GF-D8 (cell line): ENCODE measurements at regions not wholly inside any gene's neighbourhood (a gene's known extent, or its start where the extent isn't known, plus 50 kb on each side); places are given as distances from the start of the nearest gene placed in this dataset.

Experiments
- DNase-seq: peaks from one replicate; lab custom pipeline; 2025; lab: John Stamatoyannopoulos, UW

DNA sequence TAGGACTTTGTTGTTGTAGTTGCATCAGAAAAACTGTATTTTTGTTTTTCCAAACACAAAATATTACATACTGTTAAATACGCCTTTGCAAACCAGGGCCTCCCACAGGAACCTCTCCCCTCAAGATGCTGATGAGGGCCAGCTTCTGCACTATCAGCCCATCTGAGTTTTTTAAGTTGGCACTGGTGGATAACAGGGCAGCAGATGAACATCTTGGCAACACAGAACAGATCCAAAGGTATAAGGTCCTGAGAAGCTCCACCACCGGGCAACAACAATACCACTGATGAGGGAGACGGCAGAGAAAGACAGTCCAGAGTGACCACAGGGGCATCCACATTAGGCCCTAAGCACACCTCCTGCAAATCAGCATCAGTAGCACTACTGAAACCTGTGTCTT, 177.7 kb downstream of the DLL1 start:
- no peak for DNase-seq

DNA sequence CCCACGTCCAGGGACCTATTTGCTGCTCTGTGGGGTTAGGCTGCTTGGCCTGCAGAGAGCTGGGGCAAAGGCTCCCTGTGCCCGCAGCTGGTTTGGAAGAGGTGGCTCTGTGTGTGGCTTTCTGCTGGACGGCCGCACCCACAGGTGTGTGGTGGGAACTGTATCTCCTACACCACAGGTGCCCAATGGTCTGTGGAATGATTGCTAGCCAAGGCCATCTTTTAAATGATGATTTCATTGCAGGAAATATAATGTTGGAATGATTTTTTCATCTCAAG, 178.4 kb downstream of the DLL1 start:
- DNase-seq = no peak

DNA sequence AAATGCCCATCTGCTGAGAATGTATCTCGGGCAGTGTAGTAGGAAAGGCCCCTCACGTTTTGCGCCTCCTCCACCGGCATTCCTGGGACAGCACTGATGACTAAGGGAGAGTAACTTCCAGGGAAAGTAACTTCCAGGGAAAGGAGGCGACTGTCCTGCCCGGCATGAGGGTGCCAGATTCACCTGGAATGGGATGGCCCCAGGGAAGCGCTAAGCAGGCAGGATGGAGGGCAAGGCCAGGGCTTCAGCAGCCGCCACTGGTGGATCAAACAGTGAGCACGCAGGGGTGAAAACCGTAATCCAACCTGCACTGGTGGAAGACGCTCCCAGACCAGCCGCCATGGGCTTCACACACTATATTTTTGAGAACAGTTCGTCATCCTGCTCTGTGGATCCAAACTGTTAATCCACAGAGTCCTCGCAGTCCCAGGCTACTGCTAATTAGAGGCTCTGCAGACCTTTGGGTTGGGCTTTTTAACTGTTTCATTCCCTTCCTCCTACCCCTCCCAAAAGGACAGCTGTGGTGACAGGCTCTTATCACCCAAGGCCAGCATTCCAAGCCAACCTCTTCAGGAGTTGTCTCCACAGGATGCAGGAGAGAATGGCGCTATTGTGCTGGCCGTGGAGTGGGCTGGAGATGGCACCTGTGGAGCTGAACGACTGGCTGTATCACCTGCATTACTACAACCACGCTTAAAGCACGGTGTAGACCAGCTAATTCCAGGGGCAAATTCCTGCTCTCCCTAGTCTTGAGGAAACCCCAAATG, 178.9 kb downstream of the DLL1 start:
- DNase-seq = no peak

DNA sequence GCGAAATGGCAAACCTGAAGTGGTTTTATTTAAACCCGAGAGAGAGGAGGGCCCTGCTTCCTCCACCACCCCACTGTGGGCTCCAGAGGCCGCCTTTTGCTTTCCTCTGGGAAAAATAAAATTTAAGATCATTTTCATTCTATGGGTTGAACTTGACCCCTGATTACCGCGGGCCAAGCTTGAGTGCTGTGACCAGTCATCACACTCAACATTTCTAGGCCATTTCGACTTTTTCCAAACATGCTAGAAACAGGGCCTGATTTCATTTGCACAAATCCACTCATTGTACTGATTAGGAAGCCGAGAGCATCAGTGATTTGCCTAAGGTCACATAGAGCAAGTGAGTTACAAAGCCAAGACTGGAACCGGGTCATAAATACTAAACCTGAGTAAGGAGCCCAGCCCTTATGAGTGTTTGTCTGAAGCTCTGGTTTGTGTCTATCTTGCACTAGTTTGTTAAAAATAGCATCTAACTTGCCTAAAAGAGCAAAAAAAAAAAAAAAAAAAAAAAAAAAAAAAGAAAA, 179.7 kb downstream of the DLL1 start:
- no peak for DNase-seq

DNA sequence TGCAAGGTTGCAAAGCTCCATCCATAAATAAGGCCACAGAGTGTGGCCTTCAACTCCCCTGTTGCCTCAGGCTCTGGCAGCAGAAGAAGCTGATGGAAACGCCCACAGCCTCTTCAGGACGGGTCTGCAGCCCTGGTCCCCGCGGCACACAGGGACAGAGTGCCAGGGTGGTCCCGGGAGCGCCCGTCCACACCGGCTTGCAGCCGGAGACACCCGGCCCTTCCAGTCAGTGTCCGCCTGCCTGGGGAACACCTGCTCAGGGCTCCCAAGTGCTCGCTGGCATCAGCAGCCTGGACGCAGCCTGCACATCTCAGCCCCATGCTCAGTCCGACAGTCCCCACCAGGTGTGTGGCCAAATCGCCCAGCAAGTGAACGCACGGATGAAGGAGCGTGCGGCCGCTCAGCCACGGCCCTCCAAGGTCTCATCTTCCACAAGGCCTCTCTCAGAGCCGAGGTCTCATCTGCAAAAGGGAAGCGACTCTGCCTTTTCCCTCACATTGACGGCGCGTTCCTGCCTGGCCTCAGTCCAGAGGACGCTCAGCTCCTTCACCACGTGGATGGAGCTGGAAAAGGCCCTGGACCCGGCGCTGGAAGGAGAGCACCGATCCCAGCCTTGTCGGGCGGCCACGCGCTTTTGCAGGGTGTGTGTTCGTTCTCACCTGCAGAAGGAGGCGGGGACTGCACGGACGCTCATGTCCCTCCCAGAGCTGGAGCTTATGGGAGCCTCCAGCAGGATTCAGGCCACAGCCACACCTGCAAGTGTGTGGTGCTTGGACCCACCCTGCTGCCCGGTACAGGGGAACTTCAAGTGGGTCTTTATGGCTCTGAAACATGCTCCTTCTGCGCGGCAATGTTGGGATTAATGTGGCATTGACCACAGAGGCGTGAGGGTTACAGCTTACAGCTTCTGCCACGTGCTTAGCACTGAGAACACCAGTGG, 180.4 kb downstream of the DLL1 start:
- DNase-seq = no peak

DNA sequence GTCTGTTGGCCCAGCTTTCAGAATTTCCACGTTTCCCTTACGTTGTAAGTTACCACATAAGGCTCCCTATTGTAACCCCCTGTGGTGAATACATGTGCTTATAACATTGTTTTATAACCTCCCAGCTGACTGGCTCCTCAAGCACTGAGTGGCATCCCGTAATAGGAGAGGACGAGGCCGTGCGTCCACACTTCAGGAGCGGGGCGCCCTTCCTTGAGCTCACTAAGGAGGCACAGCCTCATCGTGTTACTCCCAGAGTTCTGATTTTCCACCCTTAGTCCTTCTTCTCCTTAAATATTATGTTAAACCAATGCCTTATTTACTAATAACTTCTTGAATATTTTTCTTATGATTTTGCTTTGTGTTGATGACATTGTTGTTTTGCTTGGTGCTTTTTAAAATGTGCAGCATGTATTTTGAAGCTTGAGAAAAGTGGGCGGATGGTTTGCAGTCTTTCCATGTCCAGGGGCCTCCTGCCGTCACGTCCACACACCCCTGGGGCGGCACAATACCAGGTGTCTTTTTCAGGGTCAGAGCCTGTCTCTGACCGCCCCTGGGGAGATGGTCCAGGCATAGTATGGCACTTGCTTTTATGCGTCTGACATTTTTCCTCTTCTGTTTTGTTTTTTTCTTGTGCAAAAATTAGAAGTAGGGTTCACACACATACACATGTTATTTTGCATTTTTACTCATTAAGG, 181.8 kb downstream of the DLL1 start:
- no peak for DNase-seq

DNA sequence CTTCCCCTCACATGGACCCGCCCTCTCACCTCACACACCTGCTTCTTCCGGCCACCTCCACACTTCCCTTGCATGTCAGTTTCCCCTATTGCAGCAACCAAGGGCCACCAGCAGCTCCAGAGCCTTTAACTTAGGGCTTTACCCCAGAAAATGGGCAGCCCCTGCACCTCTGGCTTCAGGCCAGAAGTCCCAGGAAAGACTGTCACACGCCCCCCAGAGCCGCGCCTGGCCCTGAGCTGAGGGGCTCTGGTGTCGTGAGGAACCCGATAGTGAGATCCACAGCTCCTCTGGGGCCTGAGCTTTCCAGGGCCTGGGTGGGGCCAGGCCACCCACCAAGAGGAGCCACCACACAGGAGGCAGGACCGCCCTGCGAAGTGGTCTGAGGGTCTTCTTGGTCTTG, 182.4 kb downstream of the DLL1 start:
- DNase-seq = no peak

DNA sequence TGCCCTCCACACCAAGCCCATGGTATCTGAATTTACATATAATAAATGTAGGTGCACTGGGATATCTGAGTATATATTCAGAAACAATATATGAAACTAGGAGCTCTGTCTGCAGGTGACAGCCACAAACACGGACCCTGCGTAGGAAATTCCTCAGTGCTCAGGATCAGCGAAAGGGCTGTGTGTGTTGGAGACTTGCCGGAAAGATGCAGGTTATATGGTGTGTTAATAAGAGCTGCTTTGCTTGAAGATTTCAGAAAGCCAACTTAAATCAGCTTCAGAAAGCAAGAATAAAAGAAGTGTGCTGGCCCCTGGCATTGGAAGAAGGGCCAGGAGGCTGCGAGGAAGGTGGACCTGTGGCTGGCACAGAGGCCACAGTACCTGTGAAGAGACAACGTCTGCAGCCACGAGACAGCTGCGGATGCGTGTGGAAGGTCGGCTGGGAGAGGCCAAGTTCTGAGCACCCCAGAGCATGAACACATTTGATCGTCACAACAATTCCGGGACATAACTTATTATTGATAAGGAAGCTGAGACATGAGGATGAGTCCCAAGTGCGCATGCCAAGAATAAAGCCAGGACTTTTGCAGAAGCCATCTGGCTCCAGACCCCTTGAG, 183.2 kb downstream of the DLL1 start:
- no peak for DNase-seq

DNA sequence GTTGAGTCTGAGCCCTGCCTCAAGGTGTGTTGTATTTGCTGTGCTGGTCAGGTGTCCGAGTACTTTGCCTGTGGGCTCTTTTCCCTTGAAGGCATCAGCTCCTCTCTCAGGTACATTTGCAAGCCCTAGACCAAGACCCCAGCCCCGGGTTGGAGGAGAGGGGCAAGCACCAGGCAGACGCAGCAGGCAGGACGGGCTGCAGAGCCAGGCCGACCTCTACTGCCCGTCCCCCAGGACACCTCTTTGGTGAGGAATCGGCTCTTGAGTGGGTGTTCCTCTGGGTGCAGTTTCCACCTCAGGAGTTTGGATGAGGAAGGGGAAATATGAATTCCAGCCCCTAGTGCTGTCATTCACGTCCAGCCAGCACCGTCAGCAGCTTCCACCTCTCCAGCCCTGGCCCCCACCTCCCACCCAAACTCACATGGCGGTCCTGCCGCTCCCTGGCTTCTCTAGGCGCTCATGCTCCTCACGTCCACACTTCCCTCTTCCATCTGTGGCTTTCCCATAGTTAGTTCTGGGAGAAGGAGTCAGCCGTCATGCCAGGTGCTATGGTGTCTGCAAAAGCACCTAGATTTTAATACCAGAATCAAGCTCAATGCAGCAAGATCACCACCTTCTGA, 183.9 kb downstream of the DLL1 start:
- no peak for DNase-seq

DNA sequence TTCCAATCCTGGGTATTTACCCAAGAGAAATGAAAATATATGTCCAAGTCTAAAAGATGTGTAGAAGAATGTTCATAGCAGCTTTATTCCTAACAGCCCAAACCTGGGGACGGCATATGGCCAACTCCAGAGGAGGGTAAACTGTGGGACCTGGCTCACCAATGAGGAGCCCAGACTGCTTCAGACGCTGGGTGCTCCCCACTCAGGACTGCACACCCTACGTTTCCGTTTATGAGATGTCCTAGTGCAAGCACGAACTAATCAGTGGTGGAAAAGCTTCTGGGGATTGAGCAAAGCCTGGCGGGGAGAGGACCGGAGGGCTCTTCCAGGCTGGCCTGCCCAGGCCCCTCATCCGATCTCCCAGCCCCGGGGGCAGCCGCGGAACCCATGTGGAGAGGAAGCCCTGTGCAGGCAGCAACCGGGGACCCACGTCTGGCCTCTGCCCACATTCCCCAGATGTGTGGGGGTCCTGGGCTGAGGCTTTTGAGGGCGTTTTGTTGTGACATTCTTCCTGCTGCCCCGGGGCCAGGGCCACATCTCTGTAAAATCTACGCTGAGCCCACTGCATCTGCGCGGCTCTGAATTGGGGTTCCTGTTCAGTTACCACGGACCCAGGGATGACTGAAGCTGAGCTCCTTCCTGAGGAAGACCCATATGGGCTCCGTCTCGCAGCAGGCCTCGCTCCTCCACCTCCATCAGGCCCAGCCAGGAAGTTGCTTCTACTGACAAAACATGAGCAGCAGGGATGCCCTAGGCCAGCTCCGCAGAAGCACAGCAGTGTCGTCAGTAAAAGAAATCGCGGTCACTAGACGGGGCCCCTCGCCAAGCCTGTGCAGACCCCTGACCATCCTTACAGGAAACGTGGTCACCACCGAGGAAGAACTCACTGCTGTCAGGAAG, 188.0 kb downstream of the DLL1 start:
- no peak for DNase-seq

DNA sequence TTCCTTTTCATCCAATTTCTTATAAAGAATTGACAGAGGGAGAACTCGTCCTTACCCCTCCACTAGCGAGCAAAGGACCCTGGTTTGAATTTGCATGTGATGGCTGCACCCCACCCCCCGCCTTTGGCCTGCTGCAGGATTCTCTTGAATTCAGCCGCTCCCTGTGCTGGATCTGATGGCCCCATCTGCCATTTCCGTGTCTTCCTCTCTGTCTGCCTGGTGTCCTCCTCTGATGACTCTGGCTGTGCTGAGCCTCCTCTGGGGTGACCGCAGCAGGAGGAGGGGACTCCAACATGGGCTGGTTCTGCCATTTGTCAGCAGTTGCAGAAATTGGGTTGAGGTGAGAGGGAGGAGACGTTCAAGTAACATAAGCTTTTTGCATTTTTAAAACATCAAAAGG, 188.8 kb downstream of the DLL1 start:
- DNase-seq = no peak

DNA sequence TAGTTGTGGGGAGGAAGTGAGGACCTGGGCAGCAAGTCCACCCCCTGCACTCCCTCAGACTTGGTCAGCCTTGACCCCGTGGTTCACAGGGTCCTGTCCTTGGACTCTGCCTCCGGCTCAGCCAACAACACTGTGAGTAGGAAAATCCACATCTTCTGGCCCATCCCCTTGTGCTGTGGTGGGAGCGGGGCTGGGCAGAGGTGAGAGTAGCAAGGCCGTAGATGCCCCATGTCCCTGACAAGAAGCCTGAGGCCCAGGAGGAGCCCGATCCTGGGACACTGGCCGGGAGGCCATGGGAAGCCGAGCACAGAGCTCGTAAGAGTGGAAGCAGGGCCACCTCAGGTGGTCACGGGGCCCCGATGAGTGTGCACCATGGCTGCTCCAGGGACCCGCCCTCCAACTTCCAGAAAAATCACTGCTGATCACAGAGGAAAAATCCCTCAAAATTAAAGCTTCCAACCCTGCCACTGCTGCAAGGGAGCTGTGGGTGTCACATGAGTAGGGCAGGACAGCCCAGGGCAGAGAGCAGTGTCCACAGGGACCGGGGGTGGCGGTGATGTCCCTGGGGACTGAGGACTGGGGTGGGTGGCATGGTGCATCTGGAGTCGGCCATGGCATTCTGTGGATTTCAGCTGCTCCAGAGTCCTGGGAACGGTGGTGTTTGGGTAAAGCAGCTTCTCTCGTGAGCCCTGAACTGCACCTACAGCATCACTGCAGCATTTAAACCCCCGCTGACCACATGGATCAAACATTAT, 189.4 kb downstream of the DLL1 start:
- DNase-seq = no peak

DNA sequence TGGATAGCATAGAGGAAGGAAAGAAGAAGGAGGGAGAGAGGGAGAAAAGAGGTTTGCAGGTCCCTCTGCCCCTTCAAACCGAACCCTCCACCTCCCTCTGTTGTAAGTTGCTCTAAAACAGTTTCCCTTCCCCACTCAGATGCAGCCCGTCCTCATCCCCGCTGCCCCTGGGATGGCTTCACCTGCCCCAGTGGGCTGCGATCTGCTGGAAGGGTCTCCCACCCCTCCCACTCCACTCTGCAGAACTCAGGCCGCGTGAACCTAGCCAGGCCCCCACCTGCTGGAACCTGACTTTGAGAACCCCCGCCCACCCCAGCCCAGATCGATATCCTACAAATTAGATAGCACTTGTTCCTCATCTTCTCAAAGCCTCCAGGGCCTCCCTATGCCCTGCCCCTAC, 190.8 kb downstream of the DLL1 start:
- DNase-seq = no peak

DNA sequence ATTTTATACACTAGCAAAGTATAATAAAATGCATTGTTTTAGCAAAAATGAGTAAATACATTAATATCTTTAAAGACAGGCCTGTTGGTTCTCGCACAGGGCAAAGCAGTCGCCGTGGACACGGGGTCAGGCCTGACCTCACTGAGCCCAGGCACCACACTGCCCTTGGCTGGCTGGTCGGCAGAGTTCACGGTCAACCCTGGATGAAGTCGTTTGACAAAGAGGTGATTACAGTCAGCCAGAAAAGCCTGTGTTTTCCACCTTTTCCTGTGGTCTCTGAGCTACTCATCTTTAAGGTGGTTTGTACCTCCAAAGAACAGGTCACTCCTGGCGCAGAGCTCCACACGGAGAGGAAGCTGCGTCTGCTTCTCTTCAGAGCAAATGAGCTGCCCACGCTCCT, 191.5 kb downstream of the DLL1 start:
- DNase-seq = no peak

DNA sequence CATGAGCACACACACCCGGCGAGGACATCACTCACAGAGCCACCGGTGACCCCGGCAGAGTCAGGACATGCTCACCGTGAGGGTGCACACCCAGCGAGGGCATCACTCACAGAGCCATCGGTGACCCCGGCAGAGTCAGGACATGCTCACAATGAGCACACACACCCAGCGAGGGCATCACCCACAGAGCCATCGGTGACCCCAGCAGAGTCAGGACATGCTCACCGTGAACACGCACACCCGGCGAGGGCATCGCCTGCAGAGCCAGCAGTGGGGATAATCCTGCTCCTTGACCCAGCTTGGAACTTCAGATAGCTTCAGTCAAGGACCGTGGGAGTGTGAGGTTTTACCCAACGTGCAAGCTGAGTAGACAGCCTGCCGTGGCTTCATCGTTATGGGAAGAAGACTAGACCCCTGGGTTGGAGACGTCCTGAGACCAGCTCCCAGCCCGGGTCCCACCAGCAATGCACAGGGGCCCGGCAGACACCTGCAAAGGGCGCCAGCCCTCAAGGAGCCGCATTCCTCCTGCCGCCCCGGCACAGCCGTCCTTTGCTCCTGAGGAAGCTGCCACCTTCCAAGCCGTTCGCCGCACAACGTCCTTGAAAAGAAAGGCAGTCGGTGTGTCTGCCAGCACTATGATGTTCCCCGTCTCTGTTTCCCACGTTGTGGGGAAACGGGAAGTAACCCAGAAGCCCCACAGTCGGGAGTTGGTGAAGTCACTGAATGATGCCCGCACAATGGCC, 192.3 kb downstream of the DLL1 start:
- no peak for DNase-seq

DNA sequence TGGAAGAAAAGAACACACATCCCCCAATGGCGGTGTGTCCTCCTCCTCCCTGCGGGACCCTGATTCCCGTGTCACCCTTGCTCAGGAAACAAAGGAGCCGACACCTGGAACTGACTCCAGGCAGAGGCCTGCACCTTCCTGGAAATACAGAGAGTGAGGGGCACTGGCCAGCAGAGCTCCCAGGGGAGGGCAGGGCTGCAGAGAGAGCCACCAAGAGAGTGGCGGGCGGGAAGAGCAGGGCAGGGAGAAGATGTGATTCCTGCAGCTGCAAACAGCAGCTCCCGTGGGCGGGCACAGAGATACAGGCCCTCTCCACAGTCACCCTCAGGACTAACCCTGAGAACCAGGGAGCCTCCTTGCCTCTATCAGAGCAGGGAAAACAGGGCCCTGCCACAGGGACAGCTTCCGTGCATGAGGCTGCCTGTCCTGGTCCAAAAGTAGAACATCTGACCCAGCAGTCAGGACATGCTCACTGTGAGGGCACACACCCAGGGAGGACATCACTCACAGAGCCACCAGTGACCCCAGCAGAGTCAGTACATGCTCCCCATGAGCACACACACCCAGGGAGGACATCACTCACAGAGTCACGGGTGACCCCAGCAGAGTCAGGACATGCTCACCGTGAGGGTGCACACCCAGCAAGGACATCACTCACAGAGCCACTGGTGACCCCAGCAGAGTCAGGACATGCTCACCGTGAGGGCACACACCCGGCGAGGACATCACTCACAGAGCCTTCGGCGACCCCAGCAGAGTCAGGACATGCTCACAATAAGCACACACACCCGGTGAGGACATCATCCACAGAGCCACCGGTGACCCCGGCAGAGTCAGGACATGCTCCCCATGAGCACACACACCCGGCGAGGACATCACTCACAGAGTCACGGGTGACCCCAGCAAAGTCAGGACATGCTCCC, 193.1 kb downstream of the DLL1 start:
- DNase-seq = no peak

DNA sequence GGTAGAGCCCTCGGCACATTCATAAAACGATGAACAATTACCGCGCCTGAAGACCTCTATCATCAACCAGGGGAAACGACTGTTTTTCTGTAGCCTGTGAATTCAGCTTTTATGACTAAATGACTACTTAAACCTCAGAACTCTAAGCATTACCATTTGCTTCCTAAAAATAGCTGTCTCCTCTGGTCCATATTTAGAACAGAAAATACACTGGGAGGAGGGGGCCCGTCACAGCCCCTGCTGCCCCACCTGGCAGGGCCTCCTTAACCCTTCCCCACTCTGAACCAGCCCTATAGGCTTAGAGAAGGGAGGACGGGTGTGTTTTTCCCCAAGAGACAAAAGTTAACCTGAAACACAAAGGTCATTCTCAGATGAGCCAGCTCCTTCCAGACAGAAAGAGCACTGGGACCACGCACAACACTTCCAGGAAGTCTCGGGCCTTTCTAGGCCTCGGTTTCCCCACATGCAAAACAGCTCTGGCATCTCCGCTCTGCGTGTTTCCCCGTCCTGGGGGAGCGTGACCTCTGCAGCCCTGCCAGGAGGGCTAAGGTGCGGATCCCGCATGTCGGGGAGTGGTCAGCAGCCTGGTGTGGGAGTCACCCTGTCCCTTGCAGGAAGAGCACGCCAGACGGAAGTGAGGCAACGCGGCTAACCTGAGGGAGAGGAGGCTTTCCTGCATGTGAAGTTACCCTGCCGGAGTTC, 193.9 kb downstream of the DLL1 start:
- no peak for DNase-seq
